22Rv1 (cell line): ENCODE measurements at regions not wholly inside any gene's neighbourhood (a gene's known extent, or its start where the extent isn't known, plus 50 kb on each side); places are given as distances from the start of the nearest gene placed in this dataset.
A peak's percentile ranks its signal among the peaks of the same experiment; 100 is the strongest.

Experiments
- H3K27ac ChIP-seq: fragments of 450-650 bp; 2 replicates; pipeline ENCODE4 v1.5.1; 2017
- ZFX ChIP-seq: fragments of 450-650 bp; IDR thresholded peaks from 2 replicates; pipeline ENCODE4 v1.6.1; 2017; ENCODE audit warnings: antibody characterized with exemption, borderline replicate concordance
- TF ChIP-seq, protein P1 (sequence below): fragments of 450-650 bp; IDR thresholded peaks from 2 replicates; pipeline ENCODE4 v1.5.1; 2017; ENCODE audit warnings: mild to moderate bottlenecking

- peak overlapping the region; percentile 68 for H3K27ac ChIP-seq
- TF ChIP-seq, protein P1, sequence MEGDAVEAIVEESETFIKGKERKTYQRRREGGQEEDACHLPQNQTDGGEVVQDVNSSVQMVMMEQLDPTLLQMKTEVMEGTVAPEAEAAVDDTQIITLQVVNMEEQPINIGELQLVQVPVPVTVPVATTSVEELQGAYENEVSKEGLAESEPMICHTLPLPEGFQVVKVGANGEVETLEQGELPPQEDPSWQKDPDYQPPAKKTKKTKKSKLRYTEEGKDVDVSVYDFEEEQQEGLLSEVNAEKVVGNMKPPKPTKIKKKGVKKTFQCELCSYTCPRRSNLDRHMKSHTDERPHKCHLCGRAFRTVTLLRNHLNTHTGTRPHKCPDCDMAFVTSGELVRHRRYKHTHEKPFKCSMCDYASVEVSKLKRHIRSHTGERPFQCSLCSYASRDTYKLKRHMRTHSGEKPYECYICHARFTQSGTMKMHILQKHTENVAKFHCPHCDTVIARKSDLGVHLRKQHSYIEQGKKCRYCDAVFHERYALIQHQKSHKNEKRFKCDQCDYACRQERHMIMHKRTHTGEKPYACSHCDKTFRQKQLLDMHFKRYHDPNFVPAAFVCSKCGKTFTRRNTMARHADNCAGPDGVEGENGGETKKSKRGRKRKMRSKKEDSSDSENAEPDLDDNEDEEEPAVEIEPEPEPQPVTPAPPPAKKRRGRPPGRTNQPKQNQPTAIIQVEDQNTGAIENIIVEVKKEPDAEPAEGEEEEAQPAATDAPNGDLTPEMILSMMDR: no peak
- TF ChIP-seq ZFX: no peak
Observed at GRCh38 chr13:109397285-109397684, 389.1 kb downstream of the IRS2 start.

- H3K27ac ChIP-seq: peak overlapping the region; percentile 68
- no peak for TF ChIP-seq ZFX
- TF ChIP-seq, protein P1: no peak
Observed at GRCh38 chr13:109396266-109396665, 390.1 kb downstream of the IRS2 start.

DNA sequence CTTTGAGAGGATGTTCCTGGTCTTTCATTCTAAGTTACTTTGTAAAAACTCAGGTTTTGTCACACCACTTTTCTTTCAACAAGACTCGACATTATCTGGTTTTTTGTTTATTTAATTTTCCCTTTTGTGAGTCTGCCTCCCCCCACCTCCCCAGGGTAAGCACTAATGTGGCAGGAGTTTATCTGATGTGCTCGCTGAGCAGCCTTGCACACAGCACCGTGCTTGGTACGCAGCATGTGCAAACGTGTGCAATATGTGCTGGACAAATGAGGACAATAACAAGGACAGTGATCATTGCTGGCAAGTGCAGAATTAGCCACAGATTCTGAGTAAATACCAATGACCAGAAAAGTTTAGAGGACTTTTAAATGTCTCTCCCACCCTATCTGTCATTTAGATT is 391.4 kb downstream of the IRS2 start:
- no peak for TF ChIP-seq ZFX
- TF ChIP-seq, protein P1: no peak
- no peak overlapping the region for H3K27ac ChIP-seq

- H3K27ac ChIP-seq: no peak overlapping the region
Observed at GRCh38 chr13:109394311-109394988, 391.9 kb downstream of the IRS2 start.

DNA sequence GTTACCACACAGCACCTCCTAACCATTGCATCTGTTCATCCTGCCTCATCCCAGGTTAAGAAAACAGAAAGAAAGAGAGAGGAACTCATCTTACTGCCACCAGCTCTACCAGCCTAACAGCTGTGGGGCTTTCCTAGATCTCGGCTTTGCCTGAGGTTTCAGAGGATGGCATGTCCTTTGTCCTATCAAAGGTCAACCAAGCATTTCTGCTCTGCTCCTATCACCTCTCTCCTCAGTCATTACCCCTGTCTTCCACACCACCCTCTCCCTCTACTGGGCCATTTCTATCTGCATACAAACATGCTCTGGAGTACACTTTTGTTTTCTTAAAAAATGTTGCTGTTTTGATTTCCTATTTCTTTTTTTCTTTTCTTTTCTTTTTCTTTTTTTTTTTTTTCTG is 393.3 kb downstream of the IRS2 start:
- TF ChIP-seq, protein P1: no peak
- TF ChIP-seq ZFX: no peak
- H3K27ac ChIP-seq: no peak overlapping the region

More at GRCh38 chr13:109394311-109394988, 391.9 kb downstream of the IRS2 start:
- TF ChIP-seq, protein P1: no peak
- no peak for TF ChIP-seq ZFX

- TF ChIP-seq ZFX: no peak
- TF ChIP-seq, protein P1: no peak
- H3K27ac ChIP-seq: no peak overlapping the region
Observed at GRCh38 chr13:109390391-109390790, 396.0 kb downstream of the IRS2 start.

GRCh38 chr13:109389892-109390345 is 396.5 kb downstream of the IRS2 start:
- H3K27ac ChIP-seq: no peak overlapping the region
- no peak for TF ChIP-seq ZFX
- TF ChIP-seq, protein P1: no peak
